Epithelial cell of esophagus (primary cell): ENCODE measurements at regions not wholly inside any gene's neighbourhood (a gene's known extent, or its start where the extent isn't known, plus 50 kb on each side); places are given as distances from the start of the nearest gene placed in this dataset.

Experiments
- DNase-seq: peaks from one replicate; pipeline ENCODE4 v3.0.0; 2010; ENCODE audit warnings: low read depth
- H3K4me3 ChIP-seq: 2 replicates; pipeline ENCODE4 v1.5.1; 2011; ENCODE audit warnings: mild to moderate bottlenecking, low read length, control low read depth
- TF ChIP-seq, protein P1 (sequence below): IDR thresholded peaks from 2 replicates; pipeline ENCODE4 v1.5.1; 2011; ENCODE audit warnings: low read depth, mild to moderate bottlenecking, low read length, control low read depth, inconsistent platforms; ENCODE audit not compliant: insufficient read depth; ENCODE audit errors: missing control alignments

DNA sequence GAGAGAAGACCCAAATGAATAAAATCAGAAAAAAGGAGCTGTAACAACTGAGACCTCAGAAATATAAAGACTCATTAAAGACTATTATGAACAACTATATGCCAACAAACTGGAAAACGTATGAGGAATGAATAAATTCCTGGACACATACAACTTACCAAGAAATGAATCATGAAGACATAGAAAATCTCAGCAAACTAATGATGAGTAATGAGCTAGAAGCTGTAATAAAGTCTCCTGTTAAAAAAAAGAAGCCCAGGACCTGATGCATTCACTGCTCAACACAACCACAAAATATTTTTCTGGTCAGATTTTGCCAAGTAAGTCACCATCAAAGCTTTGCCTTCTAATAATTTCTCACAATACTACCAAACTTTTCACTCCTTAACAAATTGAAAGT, 666.7 kb downstream of the LRRC70 start:
- DNase-seq: peak; percentile 52
- H3K4me3 ChIP-seq: no peak overlapping the region
- TF ChIP-seq, protein P1, sequence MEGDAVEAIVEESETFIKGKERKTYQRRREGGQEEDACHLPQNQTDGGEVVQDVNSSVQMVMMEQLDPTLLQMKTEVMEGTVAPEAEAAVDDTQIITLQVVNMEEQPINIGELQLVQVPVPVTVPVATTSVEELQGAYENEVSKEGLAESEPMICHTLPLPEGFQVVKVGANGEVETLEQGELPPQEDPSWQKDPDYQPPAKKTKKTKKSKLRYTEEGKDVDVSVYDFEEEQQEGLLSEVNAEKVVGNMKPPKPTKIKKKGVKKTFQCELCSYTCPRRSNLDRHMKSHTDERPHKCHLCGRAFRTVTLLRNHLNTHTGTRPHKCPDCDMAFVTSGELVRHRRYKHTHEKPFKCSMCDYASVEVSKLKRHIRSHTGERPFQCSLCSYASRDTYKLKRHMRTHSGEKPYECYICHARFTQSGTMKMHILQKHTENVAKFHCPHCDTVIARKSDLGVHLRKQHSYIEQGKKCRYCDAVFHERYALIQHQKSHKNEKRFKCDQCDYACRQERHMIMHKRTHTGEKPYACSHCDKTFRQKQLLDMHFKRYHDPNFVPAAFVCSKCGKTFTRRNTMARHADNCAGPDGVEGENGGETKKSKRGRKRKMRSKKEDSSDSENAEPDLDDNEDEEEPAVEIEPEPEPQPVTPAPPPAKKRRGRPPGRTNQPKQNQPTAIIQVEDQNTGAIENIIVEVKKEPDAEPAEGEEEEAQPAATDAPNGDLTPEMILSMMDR: no peak

DNA sequence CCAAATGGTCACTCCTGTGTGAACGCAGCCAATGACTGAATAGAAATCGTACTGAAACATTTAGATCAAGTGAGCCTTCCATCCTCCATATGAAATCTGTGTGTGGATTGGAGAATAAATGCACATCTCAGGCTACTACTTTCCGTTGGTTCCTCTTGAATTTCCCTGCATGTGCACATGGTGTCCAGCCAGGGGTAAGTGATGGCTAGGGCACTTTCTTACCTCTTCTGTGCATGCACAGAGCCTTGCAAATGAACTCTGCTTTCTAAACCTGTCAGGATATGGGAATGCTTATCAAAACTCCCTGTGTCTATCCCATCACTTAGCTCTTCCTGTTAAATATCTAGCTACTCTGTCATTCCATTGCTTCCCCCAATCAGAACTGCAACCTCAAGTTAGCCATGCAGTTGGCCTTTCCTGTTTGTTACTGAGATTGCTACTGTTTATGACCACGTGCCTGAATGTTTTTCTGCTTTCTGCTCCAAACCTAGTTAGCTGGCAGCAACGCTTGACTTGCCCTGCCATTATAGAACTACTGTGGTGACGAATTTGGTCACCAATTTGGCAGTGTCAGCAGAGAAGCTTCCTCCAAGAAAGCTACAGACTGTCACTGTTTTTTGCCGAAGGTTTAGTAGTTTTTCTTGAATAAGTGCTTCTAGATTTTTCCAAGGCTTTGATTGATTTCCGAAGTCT, 661.6 kb downstream of the LRRC70 start:
- TF ChIP-seq, protein P1: no peak
- no peak for DNase-seq
- H3K4me3 ChIP-seq: no peak overlapping the region

DNA sequence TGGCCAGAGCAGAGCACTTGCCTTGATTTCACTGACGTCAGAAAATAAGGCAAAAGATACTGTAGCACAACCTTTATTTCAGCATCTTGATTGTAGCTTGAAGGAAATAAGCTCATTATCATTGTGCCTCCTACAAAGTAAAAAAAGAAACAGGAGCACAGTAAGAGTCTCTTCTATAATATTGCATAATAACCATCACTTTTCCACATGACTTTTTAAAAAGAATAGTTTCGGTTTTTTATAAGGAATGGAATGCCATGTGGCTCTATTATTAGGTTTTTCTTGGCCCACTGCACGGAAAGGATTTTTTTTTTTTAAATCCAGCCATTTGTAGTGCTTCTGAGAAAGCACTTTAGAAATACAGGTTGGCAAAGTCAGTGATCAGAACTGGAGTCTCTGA, 655.3 kb downstream of the LRRC70 start:
- TF ChIP-seq, protein P1: no peak
- DNase-seq: no peak
- no peak overlapping the region for H3K4me3 ChIP-seq

DNA sequence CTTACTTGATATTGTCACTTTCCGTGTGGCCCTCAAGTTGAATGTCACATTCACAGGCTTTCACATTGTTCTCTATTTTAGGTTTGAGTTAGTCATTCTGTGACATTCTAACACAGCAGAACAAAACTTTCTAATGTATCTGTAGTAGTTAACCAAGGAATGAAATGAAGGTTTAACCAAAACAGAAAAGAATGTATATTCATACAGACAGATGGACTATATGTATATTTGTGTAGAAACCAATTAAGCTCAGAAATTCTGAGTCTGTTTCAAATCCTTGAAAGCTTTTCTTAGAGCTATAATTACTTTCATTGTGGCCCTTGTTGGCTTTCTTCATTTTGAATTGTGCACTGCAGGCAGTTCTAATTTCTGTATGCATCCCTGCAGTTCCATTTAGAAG, 654.7 kb downstream of the LRRC70 start:
- TF ChIP-seq, protein P1: no peak
- H3K4me3 ChIP-seq: no peak overlapping the region
- no peak for DNase-seq

DNA sequence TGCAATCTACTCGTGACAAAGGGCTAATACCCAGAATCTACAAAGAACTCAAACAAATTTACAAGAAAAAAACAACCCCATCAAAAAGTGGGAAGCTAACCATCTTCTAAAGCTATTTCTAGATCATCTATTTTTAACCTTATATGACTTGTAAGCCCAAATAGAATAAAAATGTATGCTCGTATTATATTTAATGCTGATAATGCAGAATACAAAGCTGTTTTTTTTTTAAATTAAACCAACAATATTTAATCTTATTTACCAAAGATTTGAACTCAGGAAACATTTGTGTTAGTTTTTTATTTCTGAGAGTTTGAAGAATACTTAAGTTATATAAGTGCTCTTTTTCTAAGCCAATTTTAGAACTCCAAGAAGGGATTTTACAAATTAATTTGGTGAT, 652.1 kb downstream of the LRRC70 start:
- H3K4me3 ChIP-seq: no peak overlapping the region
- DNase-seq: no peak
- TF ChIP-seq, protein P1: no peak

DNA sequence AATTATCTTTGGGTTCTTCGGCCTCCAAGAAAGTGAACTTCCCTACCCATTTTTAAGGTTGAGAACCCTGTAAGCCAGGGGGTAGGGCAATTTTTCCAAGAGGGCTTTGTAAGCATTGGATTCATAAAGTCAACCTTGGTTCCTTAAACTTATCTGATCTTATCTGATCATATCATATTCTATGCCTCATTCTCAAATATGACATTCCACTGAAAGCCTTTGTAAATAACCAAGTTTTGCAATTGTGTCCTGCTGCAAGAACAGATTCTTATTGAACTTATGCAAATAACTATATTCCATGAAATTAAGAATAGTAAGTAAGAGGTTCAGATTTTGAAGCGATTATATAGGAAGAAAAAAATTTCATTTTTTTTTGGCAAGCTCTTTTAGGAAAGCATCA, 649.5 kb downstream of the LRRC70 start:
- TF ChIP-seq, protein P1: no peak
- DNase-seq: no peak
- no peak overlapping the region for H3K4me3 ChIP-seq

DNA sequence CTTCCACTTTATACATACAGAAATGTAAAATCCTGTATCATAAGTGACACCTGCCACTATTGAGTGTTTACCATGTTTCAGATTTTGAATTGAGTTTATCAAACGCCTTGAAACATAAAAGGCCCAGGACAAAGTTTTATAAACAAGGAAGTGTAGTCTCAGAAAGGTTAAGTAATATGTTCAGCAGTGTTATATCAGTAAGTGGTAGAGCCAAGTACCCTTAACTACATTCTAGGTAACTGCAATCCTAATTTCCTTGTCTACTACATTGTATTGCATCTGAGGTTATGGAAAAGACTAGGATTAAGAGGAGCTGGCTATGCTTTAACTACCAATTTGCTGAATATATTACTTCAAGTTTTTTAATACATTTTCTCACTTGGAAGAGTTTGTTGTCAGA, 641.6 kb downstream of the LRRC70 start:
- no peak for DNase-seq
- TF ChIP-seq, protein P1: no peak
- H3K4me3 ChIP-seq: no peak overlapping the region
